ENCODE measurements at regions not wholly inside any gene's neighbourhood (a gene's known extent, or its start where the extent isn't known, plus 50 kb on each side); places are given as distances from the start of the nearest gene placed in this dataset.

DNA sequence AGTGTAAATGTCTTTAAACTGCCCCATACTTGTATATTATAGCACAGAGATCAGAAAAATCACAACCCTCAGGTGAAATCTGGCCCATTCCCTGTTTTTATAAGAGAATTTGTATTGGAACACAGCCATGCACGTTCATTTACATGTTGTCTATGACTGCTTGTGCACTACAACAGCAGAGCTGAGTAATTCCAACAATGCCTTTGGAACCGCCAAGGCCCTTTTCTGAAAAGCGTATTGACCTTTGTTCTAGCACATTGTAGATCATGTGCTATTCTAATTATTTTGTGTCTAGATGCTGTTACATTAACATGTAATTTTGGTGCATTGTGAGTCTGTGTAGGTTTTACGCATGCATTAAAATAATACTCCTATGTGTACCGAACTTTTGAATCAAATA, 339.6 kb downstream of the CHRM3 start:
- TF ChIP-seq, protein P1, sequence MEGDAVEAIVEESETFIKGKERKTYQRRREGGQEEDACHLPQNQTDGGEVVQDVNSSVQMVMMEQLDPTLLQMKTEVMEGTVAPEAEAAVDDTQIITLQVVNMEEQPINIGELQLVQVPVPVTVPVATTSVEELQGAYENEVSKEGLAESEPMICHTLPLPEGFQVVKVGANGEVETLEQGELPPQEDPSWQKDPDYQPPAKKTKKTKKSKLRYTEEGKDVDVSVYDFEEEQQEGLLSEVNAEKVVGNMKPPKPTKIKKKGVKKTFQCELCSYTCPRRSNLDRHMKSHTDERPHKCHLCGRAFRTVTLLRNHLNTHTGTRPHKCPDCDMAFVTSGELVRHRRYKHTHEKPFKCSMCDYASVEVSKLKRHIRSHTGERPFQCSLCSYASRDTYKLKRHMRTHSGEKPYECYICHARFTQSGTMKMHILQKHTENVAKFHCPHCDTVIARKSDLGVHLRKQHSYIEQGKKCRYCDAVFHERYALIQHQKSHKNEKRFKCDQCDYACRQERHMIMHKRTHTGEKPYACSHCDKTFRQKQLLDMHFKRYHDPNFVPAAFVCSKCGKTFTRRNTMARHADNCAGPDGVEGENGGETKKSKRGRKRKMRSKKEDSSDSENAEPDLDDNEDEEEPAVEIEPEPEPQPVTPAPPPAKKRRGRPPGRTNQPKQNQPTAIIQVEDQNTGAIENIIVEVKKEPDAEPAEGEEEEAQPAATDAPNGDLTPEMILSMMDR (conservative IDR thresholded peaks at IDR 0.05; ENCODE audit: low read depth, low read length) = no peak
- no peak for TF ChIP-seq EZH2 (IDR thresholded peaks at IDR 0.05; ENCODE audit: borderline replicate concordance, low read depth, low read length, poor library complexity, severe bottlenecking)
